IgD-negative memory B cell (primary cell): ENCODE measurements at regions not wholly inside any gene's neighbourhood (a gene's known extent, or its start where the extent isn't known, plus 50 kb on each side); places are given as distances from the start of the nearest gene placed in this dataset.
"Not testable (repeated sequence)": the region's sequence is repeated elsewhere in the genome, so short reads cannot be mapped to it uniquely, and the experiment has no call there.

Experiments
- H3K27ac Mint-ChIP-seq, 3 donors: one replicate each; pipeline ENCODE4 v1.8.0; 2020 to 2022; ENCODE audit warnings: mild to moderate bottlenecking in 3 of 3, mixed read lengths in 3 of 3, moderate library complexity in 1 of 3
- H3K27me3 Mint-ChIP-seq: one replicate; pipeline ENCODE4 v1.8.0; 2021; ENCODE audit warnings: mixed read lengths
- H3K36me3 Mint-ChIP-seq: one replicate; pipeline ENCODE4 v1.8.0; 2020; ENCODE audit warnings: mild to moderate bottlenecking, mixed read lengths
- H3K4me1 Mint-ChIP-seq, 3 donors: one replicate each; pipeline ENCODE4 v1.8.0; 2020 to 2022; ENCODE audit warnings: mixed read lengths in 3 of 3, mild to moderate bottlenecking in 1 of 3
- H3K4me3 Mint-ChIP-seq, 4 donors: one replicate each; pipeline ENCODE4 v1.8.0; 2020 to 2022; ENCODE audit warnings: mild to moderate bottlenecking in 4 of 4, mixed read lengths in 4 of 4, moderate library complexity in 3 of 4
- H3K9me3 Mint-ChIP-seq, 3 donors: one replicate each; pipeline ENCODE4 v1.8.0; 2020 to 2021; ENCODE audit warnings: mixed read lengths in 3 of 3, mild to moderate bottlenecking in 1 of 3

DNA sequence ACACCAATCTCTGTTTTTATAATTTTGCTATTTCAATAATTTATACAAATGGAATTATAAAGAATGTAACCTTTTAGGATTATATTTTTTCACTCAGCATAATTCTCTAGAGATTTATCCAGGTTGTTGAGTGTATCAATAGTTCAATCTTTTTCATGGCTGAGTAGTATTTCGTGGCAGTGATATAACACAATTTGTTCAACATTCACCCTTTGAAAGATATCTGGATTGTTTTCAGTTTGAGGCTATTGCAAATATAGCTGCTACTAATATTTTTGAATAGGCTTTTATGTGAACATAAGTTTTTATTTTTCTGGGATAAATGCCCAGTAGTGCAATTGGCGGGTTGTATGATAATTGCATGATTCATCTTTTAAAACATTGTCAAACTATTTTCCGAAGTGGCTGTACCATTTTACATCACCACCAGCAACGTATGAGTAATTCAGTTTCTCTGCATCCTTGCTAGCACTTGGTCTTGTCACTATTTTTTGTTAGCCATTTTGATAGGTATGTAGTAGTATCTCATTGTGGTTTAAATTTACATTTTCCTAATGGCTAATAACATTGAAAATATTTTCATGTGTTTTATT lies 55.6 kb upstream of the ABCD3 start:
- Mint-ChIP-seq H3K36me3 (no peaks in the 10 kb centered on the region), H3K27ac (no peak overlapping the region), H3K4me3 (no peak overlapping the region), H3K27me3 (peaks cover 3% of the 10 kb centered on the region), H3K9me3 (peaks cover 0 to 20% (median 7%) of the 10 kb centered on the region in 3 donors), H3K4me1 (peaks cover 0 to 2% (median 0%) of the 10 kb centered on the region in 3 donors)

DNA sequence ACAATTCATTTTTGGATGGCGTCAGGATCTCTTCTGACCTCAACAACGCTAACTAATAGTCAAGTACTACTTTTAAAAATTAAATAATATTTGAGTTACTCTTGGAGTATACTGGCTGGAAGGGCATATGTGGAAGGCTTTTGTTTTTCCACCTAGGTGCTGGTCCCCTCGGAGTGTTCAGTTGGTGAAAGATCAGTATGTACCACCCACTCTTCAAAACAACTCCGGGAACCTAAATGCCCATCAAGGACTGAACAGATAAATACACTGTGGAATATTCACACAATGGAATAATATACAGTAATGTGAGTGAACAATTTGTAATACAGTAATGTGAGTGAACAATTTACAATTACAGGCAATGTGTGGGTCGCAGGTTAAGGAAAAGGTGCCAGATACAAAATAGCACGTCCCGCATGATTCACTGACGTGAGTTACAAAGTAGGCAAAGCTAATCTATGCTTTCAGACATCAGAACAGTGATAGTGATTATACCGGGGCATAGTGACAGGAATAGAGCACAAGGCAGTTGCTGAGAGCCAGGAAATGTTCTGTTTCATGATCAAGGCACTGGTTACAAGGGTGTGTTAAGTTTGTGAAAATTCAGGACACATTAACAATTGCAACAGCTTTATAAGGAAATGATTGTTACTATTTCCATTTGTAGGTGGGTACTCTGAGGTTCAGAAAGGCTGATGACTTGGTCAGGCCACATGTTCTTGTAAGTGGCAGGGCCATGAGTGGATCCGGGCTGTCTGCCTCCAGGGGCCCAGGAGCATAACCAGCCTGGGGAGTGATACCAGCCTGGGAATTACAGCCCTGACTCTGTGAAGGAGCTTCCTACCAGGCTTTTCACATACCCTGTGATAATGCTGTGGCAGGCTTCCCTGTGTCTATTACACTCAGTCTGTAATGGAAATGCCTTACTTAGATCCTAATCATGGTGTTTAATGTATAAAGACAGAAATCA lies 59.3 kb upstream of the ABCD3 start:
- Mint-ChIP-seq H3K36me3 (no peaks in the 10 kb centered on the region), H3K27ac (no peak overlapping the region), H3K4me3 (no peak overlapping the region), H3K27me3 (peaks cover 4% of the 10 kb centered on the region), H3K9me3 (peaks cover 0 to 15% (median 3%) of the 10 kb centered on the region in 3 donors), H3K4me1 (no peaks in the 10 kb centered on the region)

DNA sequence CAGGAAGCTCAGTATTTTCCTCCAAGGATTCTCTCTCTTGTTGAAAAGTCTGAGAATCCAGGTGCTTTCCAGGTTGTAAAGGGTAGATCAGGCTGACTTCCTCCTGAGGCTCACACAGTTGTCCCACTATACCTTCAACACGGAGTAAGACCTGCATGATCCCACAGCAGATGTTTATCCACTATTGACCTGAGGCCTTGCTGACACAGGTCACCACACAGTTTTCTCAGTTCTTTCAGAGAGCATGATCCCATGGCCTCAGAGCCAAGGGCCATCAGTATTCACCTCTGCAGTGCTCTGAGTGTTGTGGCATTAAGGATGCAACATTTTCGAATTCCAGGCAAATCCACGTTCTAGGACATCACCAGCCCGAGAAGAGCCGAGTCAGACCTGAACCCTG lies 60.5 kb upstream of the ABCD3 start:
- no peak overlapping the region for H3K4me3 Mint-ChIP-seq

DNA sequence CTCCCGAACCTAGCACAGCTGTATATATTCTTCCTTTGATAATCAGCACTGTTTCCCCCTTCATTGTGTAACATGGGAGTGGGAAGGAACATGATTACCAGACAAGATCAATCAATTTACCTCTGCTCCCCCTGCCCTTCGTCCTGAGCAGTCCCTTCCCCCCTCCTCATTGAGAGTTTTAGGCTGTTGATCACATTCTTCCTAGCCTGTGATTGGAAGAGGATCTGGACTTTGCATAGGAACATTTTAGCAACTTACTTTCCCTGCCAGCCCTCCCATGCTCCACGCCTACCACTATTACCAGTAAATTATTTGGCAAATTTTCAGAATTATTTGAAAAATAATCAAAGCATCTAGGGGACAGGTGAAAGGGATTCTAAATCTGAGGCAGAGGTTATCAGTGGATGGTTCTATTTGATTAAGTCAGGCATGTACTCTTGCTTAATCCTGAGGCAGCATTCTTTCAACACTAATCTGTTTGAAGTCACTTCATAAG lies 62.7 kb upstream of the ABCD3 start:
- no peak overlapping the region for H3K27ac Mint-ChIP-seq
- no peaks in the 10 kb centered on the region for H3K4me1 Mint-ChIP-seq
- no peak overlapping the region for H3K4me3 Mint-ChIP-seq
- H3K27me3 Mint-ChIP-seq = peaks cover 11% of the 10 kb centered on the region
- no peaks in the 10 kb centered on the region for H3K36me3 Mint-ChIP-seq
- H3K9me3 Mint-ChIP-seq = no peaks in the 10 kb centered on the region

More for the DNA sequence above, 60.5 kb upstream of the ABCD3 start:
- no peaks in the 10 kb centered on the region for H3K36me3 Mint-ChIP-seq
- H3K27ac Mint-ChIP-seq = no peak overlapping the region
- peaks cover 4% of the 10 kb centered on the region for H3K27me3 Mint-ChIP-seq
- H3K4me1 Mint-ChIP-seq = no peaks in the 10 kb centered on the region
- peaks cover 0 to 7% (median 2%) of the 10 kb centered on the region in 3 donors for H3K9me3 Mint-ChIP-seq

DNA sequence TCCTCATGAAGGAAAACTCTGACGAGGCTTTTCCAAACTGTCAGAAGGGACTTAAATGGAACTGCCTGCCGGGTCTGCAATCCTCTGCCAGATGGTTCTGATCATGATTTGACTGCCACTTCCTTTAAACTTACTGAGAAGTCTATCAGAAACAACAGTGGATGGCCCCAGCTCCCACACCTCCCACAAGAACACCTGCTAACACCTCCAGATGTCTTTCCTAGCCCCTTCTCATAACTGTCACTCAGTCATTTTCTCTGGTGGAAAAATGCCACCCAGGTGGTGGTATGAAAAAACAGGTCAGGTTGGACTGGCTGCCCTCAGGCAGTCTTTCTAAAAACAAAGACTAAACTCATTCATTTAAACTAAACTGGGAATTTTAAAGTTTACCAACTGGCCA lies 66.7 kb upstream of the ABCD3 start:
- no peak overlapping the region for H3K27ac Mint-ChIP-seq
- H3K36me3 Mint-ChIP-seq = no peaks in the 10 kb centered on the region
- H3K27me3 Mint-ChIP-seq = peaks cover 13% of the 10 kb centered on the region
- H3K4me1 Mint-ChIP-seq = no peaks in the 10 kb centered on the region
- peaks cover 0 to 2% (median 0%) of the 10 kb centered on the region in 3 donors for H3K9me3 Mint-ChIP-seq
- no peak overlapping the region for H3K4me3 Mint-ChIP-seq

DNA sequence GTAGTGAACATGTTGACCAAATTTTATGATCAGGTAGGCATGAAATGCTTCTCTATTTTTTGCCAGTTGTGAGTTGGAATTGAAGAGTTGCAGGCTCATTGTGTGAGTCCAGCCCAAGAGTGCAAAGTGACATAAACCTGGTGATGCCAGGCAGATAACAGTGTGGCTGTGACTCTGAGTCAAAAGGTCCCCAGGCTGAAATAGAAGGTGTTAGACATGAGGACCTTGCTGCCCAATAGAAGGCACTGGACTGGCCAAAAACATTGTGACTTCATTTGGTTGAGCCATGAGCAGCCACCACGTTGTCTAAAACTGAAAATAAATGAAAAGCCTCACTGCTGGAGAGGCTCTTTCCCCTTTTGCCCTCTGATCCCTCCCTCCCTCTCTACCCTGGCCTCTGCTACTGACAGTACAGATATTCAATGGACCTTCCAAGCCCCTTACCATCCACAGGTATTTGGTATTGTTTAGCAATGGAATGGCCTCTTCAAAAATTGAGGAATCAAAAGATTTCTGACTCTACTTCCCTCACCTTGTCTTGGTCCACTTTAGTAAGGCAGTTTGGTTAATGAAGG lies 67.8 kb upstream of the ABCD3 start:
- Mint-ChIP-seq H3K4me3 (no peak overlapping the region), H3K27me3 (peaks cover 13% of the 10 kb centered on the region), H3K27ac (no peak overlapping the region), H3K36me3 (no peaks in the 10 kb centered on the region), H3K4me1 (no peaks in the 10 kb centered on the region), H3K9me3 (peaks cover 0 to 2% (median 0%) of the 10 kb centered on the region in 3 donors)

DNA sequence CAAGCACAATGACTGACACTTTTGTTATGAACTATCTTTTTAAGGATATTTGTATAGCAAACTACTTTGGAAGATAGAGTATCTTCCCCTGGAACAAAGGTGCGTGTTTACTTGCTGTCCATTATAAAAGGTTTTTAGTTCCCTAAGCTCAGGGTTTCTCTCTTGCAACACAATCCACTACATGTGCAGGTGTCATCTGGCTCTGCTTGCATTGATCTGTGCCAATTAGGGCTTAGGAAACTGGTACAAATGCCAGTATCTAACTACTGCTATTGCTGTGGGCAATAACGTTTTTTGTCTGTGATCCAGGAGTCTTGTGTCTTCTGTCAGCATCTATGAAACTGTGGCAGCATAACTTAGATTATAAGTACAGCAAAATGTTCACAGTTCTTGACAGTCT lies 68.3 kb upstream of the ABCD3 start:
- peaks cover 0 to 2% (median 0%) of the 10 kb centered on the region in 3 donors for H3K9me3 Mint-ChIP-seq
- H3K27ac Mint-ChIP-seq = no peak overlapping the region
- no peaks in the 10 kb centered on the region for H3K4me1 Mint-ChIP-seq
- H3K36me3 Mint-ChIP-seq = no peaks in the 10 kb centered on the region
- H3K4me3 Mint-ChIP-seq = no peak overlapping the region
- H3K27me3 Mint-ChIP-seq = peaks cover 12% of the 10 kb centered on the region

DNA sequence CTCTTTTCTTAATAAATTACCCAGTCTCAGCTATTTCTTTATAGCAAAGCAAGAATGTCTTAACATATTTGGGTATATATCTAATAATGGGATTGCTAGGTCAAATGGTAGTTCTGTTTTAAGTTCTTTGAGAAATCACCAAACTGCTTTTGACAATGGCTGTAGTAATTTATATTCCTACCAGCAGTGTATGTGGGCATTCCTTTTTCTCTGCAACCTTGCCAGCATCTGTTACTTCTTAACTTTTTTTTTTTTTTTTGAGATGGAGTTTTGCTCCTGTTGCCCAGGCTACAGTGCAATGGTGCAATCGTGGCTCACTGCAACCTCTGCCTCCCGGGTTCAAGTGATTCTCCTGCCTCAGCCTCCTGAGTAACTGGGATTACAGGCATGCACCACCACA lies 69.8 kb upstream of the ABCD3 start:
- not testable (repeated sequence) for H3K36me3 Mint-ChIP-seq, H3K4me3 Mint-ChIP-seq, H3K27ac Mint-ChIP-seq, H3K9me3 Mint-ChIP-seq, H3K4me1 Mint-ChIP-seq
- H3K27me3 Mint-ChIP-seq = peaks cover 14% of the 10 kb centered on the region

DNA sequence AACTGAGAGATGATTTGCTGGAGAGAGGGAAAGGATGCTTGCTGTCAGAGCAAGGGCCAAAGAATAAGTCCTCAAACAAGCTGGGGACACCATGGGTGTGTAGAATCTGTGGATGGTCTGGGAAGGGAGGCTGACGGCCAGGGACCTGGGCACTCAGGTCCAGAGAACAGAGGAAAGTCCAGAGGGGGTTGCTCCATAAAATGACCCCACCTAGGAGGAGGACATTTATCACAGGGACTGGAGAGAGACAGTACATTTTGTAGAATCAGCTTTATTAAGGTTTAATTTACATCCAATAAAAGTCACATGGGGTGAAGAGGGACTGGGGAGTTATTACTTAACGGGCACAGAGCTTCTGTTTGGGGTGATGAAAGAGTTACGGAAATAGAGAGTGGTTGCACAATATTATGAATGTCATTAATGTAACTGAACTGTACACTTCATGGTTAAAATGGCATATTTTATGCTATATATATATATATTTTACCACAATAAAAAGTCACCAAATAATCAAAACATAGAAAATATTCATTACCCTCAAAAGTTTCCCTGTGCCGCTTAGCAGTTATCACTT lies 73.0 kb upstream of the ABCD3 start:
- Mint-ChIP-seq H3K9me3 (peaks cover 0 to 2% (median 0%) of the 10 kb centered on the region in 3 donors), H3K4me1 (no peaks in the 10 kb centered on the region), H3K27me3 (peaks cover 7% of the 10 kb centered on the region), H3K4me3 (no peak overlapping the region), H3K27ac (no peak overlapping the region), H3K36me3 (no peaks in the 10 kb centered on the region)

DNA sequence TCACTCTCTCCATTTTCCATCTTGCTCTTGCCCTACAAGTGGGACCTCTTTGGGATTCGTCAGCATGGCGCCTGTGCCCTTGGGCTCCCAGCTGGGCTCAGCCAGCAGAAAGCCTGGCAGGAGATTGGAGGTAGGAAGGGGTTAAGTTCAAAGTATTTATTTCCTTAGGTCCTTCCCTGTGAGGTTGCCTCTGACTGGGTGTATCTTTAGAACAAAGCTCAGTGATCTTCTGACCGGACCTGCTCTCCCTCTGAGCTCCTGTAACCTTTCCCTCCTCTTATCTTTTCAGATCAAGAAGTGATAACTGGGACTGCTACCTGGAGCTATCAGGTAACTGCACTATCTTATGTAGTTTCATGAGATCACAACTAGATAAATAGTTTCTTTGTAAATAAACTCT lies 75.8 kb upstream of the ABCD3 start:
- Mint-ChIP-seq H3K27me3 (peaks cover 9% of the 10 kb centered on the region), H3K36me3 (peaks cover 2% of the 10 kb centered on the region), H3K4me1 (no peaks in the 10 kb centered on the region), H3K9me3 (no peaks in the 10 kb centered on the region), H3K27ac (no peak overlapping the region), H3K4me3 (no peak overlapping the region)

DNA sequence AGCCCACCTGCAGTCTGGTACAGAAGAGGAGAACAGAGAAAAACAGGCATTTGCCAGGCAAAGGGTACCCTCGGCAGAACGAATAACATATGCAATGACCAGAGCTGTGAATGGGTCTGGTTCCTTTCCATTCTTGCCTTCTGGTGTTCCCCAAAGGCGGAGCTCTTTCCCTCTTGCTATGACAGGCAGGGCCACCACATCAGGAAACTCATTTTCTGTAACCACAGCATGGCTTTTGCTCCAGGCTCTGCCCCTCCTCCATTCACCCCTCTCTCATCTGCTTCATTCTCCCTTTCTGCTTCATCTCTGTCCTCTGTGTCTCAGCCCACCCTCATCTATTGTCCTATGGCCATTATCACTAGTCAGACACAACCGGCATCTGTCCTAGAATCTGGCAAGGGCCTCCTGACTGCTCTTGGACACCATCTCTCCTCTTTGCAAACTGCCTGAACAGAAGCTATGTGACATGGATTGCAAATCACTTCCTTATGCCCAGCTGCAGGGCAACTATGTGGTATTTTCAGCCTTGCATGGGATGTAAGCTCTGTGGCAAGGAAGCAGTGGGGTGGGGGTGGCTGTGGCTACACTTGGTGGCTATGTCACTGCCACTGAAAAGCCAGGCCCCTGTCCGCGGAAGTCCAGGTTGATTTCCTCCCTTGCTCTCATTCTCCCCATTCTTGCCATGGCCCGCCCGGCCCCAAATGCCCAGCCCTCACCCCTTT lies 78.8 kb upstream of the ABCD3 start:
- peaks cover 2% of the 10 kb centered on the region for H3K36me3 Mint-ChIP-seq
- no peak overlapping the region for H3K4me3 Mint-ChIP-seq
- peaks cover 5% of the 10 kb centered on the region for H3K27me3 Mint-ChIP-seq
- H3K4me1 Mint-ChIP-seq = peaks cover 0 to 2% (median 0%) of the 10 kb centered on the region in 3 donors
- H3K27ac Mint-ChIP-seq = no peak overlapping the region
- no peaks in the 10 kb centered on the region for H3K9me3 Mint-ChIP-seq

DNA sequence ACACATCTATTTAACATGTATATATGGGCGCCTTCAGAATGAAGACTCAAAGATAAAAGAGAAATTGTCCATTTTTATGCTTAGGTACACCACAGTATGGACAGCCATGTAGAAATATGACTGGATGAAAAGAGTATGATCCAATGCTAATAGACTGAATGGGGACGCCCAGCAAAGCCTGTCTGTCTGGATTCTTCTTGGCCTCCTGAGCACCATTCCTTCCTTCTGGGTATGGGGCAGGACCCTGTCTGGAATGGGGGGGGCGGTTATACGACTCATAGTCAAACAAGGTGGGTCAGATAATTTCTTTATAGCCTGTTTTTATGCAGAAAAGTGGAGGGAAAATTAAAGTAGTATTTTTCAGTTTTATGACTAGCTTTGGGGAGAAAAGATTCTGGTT lies 81.2 kb upstream of the ABCD3 start:
- H3K36me3 Mint-ChIP-seq = peaks cover 2% of the 10 kb centered on the region
- H3K27me3 Mint-ChIP-seq = peaks cover 2% of the 10 kb centered on the region
- no peak overlapping the region for H3K27ac Mint-ChIP-seq
- H3K4me1 Mint-ChIP-seq = peaks cover 0 to 2% (median 0%) of the 10 kb centered on the region in 3 donors
- no peak overlapping the region for H3K4me3 Mint-ChIP-seq
- H3K9me3 Mint-ChIP-seq = no peaks in the 10 kb centered on the region

DNA sequence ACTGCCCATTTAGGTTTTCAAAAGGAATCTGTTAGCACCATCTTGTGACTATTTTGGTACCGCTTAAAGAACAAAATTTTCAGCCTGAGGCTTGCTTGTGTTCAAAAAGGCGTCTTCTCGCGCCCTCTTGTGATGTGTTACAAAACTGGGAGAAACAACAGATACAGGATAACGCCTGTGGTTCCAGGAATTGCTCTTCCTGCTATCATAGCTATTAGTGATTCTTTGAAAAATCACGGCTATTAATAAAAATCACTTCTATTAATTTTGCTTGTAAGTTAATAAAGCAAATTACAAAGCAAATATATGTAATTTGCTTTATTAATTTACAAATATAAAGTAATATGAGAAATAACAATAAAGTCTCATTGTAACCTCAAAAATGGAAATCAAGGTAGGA lies 82.2 kb upstream of the ABCD3 start:
- Mint-ChIP-seq H3K4me3 (no peak overlapping the region), H3K27ac (no peak overlapping the region), H3K4me1 (peaks cover 0 to 2% (median 0%) of the 10 kb centered on the region in 3 donors), H3K27me3 (peaks cover 2% of the 10 kb centered on the region), H3K36me3 (peaks cover 2% of the 10 kb centered on the region), H3K9me3 (no peaks in the 10 kb centered on the region)

DNA sequence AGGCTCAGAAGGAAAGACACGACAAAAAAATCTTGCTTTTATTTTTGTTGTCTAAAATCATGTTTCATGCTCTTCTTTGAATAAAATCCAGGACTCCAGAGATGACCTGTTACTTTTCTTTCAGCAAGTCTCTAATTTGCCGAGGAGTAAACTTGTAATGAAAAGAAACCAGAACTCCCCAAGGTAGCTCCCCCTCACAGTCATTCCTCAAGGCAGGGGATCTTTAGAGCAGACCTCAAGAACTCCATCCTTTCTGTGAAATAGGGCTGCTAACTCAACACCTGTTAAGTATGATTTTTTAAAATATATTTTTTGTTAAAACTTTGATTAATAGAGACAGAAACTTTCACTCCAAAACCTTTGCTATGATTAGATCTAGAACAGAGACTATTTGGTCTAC lies 82.7 kb upstream of the ABCD3 start:
- Mint-ChIP-seq H3K36me3 (peaks cover 2% of the 10 kb centered on the region), H3K27ac (no peak overlapping the region), H3K4me1 (peaks cover 0 to 2% (median 0%) of the 10 kb centered on the region in 3 donors), H3K27me3 (peaks cover 4% of the 10 kb centered on the region), H3K4me3 (no peak overlapping the region), H3K9me3 (no peaks in the 10 kb centered on the region)
